NCI-H1092 (cell line): ENCODE measurements at regions not wholly inside any gene's neighbourhood (a gene's known extent, or its start where the extent isn't known, plus 50 kb on each side); places are given as distances from the start of the nearest gene placed in this dataset.
"Not testable (repeated sequence)": the region's sequence is repeated elsewhere in the genome, so short reads cannot be mapped to it uniquely, and the experiment has no call there.

Experiments
- DNase-seq: peaks from one replicate; lab custom pipeline; 2025; lab: John Stamatoyannopoulos, UW

- DNase-seq, result no peak
Observed at GRCh38 chr4:42284030-42284429, 113.3 kb upstream of the SHISA3 start.

DNA sequence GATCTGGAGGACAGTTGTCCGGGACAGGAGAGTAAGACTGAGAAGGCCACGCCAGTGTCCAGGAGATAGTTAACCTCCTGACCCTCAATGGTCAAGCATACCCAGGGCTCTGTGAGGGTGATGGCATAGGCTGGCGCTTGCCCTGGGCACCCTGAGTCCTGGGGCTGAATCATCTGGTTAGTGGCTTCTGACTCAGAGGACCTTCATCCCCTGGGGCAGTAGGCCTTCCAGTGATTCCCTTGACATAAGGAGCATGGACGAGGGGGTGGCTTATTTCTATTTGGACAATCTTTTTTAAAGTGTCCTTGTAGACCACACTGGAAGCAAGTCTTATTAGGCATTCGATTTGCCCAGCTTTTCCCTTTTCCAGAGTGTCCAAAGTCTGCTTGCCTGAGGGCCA is 108.4 kb upstream of the SHISA3 start:
- not testable (repeated sequence) for DNase-seq

GRCh38 chr4:42292192-42292591 is 105.1 kb upstream of the SHISA3 start:
- DNase-seq, result peak; percentile 13

- DNase-seq, result no peak
Observed at GRCh38 chr4:42293967-42294813, 103.1 kb upstream of the SHISA3 start.

GRCh38 chr4:42296196-42296595 is 101.1 kb upstream of the SHISA3 start:
- no peak for DNase-seq

GRCh38 chr4:42302348-42302747 is 94.9 kb upstream of the SHISA3 start:
- peak; percentile 40 for DNase-seq

GRCh38 chr4:42306221-42307109 is 90.8 kb upstream of the SHISA3 start:
- peak; percentile 3 for DNase-seq

GRCh38 chr4:42308247-42308646 is 89.0 kb upstream of the SHISA3 start:
- no peak for DNase-seq

- no peak for DNase-seq
Observed at GRCh38 chr4:42309361-42310260, 87.7 kb upstream of the SHISA3 start.

GRCh38 chr4:42310358-42310757 is 86.9 kb upstream of the SHISA3 start:
- DNase-seq, result no peak

DNA sequence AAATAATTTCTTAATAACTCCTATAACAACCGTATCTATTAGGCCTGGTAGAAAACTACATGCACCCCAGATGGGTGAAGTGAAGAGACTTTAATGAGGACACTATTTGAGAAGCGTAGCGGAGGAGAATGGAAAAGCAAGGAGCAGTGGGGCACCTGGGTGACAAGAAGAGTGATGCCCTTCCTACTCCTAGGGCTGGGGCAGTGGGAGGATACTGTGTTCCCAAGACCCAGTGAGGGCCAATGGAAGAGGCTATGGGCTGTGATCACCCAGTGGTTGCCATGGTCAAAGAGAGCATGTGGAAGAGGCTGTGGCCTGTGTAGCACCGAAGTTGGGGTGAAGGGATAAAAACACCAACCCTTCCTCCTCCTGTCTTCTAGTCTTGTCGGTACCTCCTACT is 86.5 kb upstream of the SHISA3 start:
- DNase-seq, result no peak

DNA sequence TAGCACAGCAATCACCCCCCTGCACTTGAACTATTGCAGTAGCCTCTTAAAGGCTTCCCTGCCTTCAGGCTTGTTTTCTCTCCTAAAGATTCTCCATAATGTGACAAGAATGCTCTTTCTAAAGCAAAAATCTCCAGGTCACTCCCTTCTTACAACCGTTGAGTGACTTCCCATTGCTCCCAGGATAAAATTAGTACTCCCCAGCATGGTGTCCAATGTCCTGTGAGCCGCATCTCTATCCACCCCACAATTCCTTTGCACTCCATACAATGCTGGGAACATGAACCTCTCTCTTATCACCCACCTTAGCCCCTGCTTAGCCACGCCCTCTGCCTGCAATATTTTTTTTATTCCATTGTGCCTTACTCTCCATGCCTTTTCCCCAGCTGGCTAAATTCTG is 85.7 kb upstream of the SHISA3 start:
- DNase-seq, result no peak

DNA sequence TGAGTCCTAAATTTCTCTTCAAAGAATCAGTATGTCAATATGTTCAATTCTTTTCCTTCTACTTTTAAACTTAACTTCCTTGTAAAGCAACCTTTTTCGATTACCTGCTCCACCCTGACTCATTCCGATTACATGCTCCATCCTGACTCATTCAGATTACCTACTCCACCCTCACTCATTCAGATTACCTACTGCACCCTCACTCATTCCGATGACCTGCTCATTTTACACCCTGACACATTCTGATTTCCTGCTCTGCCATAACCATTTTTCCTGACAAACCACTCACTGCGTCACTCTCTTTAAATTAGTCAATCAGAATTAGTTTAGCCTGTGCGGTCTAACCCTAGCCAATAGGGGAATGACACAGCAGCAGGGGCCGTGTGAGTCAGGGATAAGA is 83.9 kb upstream of the SHISA3 start:
- DNase-seq, result not testable (repeated sequence)

GRCh38 chr4:42313872-42314271 is 83.4 kb upstream of the SHISA3 start:
- no peak for DNase-seq

- no peak for DNase-seq
Observed at GRCh38 chr4:42315231-42315630, 82.1 kb upstream of the SHISA3 start.

- no peak for DNase-seq
Observed at GRCh38 chr4:42320822-42321388, 76.4 kb upstream of the SHISA3 start.

- no peak for DNase-seq
Observed at GRCh38 chr4:42326040-42326439, 71.2 kb upstream of the SHISA3 start.

DNA sequence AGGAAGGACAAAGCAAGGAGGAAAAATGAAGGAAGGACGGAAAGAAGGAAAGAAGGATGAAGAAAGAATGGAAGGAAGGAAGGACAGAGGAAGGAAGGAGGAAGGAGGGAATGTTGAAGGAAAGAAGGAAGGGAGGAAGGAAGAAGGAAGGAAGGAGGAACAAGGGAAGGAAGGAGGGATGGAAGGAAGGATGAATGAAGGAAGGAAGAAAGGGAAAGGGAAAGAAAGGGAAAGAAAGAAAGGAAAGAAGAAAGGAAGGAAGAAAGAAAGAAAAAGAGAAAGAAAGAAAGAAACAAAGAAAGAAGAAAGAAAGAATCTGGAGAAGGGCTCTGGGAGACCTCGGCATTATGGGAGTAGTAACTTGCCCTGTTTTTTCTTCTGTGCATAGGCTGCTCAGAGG is 70.8 kb upstream of the SHISA3 start:
- DNase-seq, result no peak

DNA sequence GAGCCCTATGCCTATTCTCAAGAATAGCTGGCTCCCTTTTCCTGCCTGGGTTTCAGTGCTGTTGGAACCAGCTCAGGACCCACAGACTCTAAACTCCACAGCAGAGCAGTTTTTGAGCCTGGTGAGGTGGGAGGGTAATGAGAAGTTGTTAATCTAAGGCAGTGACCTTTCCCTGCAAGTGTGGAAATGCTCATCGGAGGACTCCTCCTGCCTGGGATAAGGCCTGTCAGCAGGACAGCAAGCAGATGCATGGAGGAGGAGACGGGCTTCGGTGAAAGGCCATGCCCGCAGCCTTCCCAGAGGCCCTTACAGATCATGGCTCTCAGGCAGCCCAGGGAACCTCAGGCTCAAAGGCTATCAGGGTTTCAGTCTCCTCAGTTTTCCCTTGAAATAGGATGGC is 70.0 kb upstream of the SHISA3 start:
- no peak for DNase-seq

DNA sequence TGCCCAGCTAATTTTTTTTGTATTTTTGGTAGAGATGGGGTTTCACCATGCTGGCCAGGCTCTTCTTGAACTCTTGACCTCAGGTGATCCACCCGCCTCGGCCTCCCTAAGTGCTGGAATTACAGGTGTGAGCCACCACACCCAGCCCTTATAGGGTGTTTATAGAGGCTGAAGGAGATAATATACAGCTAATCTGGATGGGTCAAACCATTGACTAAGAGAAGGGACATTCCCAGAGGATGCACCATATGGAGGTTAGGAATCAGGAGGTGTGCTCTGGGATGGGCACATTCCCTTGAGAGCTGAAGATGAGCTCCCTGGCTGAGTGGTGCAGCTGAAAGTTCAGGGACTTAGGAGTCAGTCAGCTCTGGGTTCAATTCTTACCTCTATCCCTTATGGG is 68.3 kb upstream of the SHISA3 start:
- no peak for DNase-seq

DNA sequence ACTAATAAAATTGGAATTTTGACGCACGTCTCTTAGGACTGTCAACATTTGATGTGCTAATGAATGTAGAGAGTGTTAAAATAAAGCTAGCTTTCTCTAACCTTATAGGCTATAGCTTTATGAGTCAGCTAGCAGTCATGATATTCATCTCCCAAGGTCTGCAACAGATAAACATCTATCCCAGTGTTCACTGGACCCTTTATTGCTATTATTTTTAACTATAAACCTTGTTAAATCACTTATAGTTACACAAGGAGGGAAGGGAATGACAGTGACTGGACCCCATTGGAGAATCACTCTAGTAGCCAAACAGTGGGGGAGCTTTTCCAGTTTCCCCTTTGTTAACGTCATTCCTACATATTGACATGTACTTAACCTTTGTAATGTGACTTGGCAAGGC is 67.9 kb upstream of the SHISA3 start:
- no peak for DNase-seq
